Stimulated activated CD8-positive, alpha-beta memory T cell treated with anti-CD3 and anti-CD28 coated beads, Interleukin-15, amount 100 ng/mL, for 1 hour (primary cell): ENCODE measurements at regions not wholly inside any gene's neighbourhood (a gene's known extent, or its start where the extent isn't known, plus 50 kb on each side); places are given as distances from the start of the nearest gene placed in this dataset.

Experiments used
- DNase-seq: peaks from one replicate; pipeline ENCODE4 v3.0.0-alpha.2; 2020; ENCODE audit warnings: low read depth

DNA sequence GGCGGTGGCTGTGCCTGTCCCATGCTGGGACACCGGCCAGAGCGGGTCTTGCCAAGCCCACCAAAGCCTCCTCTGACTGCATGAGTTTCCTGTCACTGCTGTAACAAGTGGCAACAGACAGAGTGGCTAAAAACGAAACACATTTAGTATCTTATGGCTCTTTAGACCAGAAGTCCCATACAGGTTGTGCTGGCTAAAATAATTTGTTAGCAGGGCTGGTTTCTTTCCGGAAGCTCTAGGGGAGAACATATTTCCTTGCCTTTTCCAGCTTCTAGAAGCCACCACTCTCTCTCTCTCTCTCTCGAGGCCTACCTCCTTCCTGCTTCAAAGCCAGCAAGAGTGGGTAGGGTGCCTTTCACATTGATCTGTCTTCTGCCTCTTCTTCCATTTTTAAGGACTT, 171.6 kb upstream of the PLPP4 start:
- DNase-seq = no peak

- no peak for DNase-seq
These were observed 170.7 kb upstream of the PLPP4 start for GRCh38 chr10:120286280-120286679.

DNA sequence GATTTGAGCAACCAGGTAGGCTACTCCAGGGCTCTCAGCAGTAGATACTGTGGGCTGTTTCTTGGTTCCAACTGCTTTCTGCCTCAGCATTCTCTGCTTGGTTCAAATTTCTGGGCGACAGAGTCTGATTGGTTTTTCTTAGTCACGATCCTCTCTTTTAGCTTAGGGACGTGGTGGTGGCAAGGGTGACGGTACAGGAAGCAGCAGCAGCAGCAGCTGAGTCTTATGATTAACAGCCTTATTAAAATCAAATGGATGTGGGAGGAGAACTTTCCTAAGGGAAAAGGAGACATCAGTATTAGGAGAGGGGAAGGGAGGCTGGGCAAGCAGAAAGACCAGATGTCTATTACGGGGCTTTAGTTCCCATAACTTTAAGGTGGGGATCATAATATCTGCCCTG, 156.5 kb upstream of the PLPP4 start:
- no peak for DNase-seq

- no peak for DNase-seq
These were observed 148.4 kb upstream of the PLPP4 start for GRCh38 chr10:120308589-120308988.

GRCh38 chr10:120313715-120314114, 143.3 kb upstream of the PLPP4 start:
- no peak for DNase-seq

GRCh38 chr10:120314442-120314841, 142.6 kb upstream of the PLPP4 start:
- DNase-seq = no peak

DNA sequence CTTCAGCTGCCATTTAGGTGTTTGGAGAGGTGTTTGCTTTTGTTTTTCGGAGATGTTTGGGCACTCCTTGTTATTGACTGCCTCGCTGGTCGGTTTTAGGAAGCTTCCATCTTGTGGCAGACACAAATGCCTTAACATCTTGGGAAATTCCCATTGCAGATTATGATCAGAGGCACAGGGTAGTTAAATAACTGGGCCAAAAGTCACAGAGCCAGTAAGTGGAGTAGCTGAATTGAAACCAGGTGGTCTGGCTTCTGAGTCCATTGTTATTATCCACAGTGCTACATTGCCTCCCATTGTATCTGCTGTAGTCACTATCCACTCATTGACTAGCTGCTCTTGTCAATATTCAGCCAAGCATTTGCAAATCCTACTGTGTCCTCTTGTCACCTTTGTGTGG, 138.2 kb upstream of the PLPP4 start:
- DNase-seq = no peak

DNA sequence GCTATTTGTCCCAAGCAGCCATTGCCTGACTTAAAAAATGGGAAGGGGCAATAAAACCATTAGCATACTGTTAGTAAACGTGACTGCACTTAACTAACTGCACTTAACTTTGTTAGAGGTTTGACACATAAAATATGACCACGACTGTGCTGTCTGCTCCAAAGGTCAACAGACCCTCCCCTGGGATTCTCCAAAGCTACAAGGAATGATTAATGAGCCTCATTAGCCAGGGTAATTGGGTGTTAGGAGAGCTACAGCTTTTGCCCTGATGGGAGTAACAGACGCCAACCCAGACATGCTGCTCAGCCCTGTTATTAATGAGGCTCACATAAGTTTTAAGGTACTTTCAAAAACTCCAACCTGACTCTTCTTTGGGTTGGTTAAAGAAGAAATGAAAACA, 129.4 kb upstream of the PLPP4 start:
- DNase-seq = no peak

GRCh38 chr10:120328647-120329046, 128.4 kb upstream of the PLPP4 start:
- DNase-seq = no peak

DNA sequence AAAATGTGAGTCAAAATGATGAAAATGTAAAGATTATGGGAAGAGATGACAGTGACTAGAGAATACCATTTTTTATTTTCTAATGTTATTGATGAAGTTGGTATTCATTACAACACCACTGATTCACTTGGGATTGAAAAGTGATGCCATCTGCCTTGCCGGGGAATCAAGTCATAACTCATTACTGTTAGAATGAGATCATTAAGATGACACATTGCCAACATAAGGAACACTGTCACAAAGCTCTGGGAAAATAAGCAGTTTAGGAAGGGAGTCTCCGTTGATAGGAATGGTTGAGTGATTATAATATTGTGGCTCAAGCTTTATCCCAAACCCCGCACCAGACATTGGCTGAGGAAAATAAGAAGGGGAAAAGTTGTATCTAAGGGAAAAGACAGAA, 121.5 kb upstream of the PLPP4 start:
- no peak for DNase-seq

GRCh38 chr10:120336306-120336910, 120.6 kb upstream of the PLPP4 start:
- DNase-seq = no peak

- DNase-seq = peak; percentile 16
These were observed 120.0 kb upstream of the PLPP4 start for GRCh38 chr10:120336911-120337540.

DNA sequence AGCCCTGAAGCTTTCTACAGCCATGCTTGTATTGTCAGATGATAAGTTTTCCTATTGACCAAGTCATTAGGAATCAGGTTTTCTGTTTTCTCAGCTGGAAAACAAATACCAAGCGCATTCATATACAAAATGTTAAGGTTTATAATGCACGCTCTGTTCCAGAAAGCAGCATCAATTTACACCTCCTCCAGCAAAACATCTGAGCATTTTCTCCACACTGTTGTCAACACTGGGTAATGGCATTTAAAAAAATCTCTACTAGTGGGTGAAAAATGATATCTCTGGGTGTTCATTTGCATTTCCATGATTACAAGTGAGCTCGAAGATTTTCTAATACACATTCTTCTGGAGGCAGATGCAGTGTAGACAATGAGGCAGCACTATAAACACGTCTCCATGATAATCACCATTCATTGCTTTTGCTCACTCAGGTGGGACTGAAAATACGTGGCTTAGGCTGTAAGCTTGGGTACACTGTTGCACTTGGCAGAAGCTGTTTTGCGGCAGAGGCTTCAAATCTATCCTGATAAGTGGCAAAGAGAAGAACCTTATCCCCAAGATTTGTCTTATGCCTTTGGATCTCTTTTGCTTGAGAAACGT, 114.8 kb upstream of the PLPP4 start:
- DNase-seq = no peak

DNA sequence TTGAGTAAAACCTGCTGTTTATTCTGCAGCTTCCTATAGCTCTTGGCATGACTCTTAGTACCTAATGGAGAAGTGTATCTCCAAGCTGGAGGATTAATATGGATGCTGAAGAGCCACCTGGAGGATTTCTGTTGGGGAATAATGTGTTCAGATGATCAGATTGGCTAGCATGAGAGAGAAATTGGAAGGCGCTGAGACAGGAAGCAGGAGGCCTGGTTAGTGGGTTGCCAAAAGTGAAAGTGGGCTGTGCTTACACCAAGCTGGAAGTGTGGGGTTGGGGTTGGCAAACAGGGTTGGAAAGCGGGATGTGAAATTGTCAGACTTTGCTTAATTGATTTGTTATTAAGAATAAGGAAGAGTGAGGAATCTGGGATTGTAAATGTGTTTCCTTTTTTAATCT, 111.8 kb upstream of the PLPP4 start:
- no peak for DNase-seq

GRCh38 chr10:120347644-120348043, 109.4 kb upstream of the PLPP4 start:
- DNase-seq = no peak

GRCh38 chr10:120349069-120349468, 108.0 kb upstream of the PLPP4 start:
- no peak for DNase-seq

- DNase-seq = no peak
These were observed 101.6 kb upstream of the PLPP4 start for GRCh38 chr10:120355425-120355824.

DNA sequence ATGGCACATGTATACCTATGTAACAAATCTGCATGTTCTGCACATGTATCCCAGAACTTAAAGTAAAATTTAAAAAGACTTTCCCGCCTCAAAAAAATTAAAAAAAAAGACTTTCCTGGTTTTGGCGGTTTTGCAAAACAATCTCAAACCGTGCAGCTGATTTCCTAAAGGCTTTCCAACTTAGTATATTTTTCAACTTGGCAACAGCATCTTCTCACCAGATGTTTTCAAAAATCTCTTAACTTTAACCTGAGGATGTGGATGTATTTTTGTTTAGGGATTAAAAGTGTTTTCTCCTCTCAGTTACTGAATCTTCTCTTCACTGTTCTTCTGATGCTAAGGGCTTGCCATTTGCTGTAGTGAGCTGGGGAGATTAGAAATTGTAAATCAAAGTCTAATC, 96.5 kb upstream of the PLPP4 start:
- no peak for DNase-seq

- no peak for DNase-seq
These were observed 91.2 kb upstream of the PLPP4 start for GRCh38 chr10:120365872-120366271.

GRCh38 chr10:120367341-120367740, 89.7 kb upstream of the PLPP4 start:
- DNase-seq = no peak

DNA sequence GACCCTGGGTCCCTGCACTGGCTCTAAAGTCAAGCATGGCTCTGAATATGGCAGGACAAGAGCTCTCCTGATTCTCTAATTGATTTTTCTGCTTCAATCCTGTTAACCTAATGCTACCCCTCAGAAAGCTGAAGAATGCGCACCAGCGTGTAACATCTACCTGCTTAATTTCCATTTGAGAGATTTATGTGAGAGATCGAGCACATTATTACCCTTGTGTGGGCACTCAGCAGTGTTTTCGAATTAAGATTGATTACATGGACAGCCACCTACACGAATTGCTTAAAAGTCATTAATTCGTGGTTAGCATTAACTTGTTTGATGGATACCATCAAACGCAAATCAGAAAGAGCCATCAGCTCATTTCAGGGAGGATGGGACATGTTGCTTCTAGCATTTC, 88.7 kb upstream of the PLPP4 start:
- no peak for DNase-seq

DNA sequence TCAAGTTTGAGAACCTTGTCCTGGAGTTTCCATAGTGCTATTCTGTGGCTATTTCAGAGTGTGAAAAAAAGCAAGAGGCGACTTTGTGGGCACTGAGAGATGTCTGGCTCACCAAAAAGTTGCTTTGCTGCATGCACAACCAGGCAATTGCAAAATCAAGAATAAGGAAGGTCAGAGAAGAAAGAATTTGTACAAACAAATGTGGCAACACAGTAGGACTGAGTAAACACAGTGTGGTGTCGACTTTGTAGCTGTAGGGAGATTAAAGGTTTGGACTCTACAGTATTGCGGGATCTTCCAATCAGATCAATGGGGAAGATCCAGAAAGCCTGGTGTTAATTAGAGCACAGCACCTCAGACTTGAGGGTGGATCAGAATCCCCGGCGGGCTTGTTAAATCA, 88.1 kb upstream of the PLPP4 start:
- DNase-seq = no peak

- DNase-seq = no peak
These were observed 87.2 kb upstream of the PLPP4 start for GRCh38 chr10:120369856-120370276.

GRCh38 chr10:120371856-120372255, 85.2 kb upstream of the PLPP4 start:
- no peak for DNase-seq
